HL-60/S4 treated with retinoic acid at 250 ng/mL for 4 days and 3 days (cell line): ENCODE measurements at regions not wholly inside any gene's neighbourhood (a gene's known extent, or its start where the extent isn't known, plus 50 kb on each side); places are given as distances from the start of the nearest gene placed in this dataset.

Source experiments
- in situ Hi-C: fragments of 300-500 bp; cut with MboI; formaldehyde crosslinking; loops from 2 replicates; pipeline ENCODE4 v1.7.0; 2022; ENCODE audit warnings: low sequenced_read_pairs

- in situ Hi-C loops: no loop called here
These were observed 111.7 kb downstream of the MYCN start for GRCh38 chr2:16051841-16052564.

DNA sequence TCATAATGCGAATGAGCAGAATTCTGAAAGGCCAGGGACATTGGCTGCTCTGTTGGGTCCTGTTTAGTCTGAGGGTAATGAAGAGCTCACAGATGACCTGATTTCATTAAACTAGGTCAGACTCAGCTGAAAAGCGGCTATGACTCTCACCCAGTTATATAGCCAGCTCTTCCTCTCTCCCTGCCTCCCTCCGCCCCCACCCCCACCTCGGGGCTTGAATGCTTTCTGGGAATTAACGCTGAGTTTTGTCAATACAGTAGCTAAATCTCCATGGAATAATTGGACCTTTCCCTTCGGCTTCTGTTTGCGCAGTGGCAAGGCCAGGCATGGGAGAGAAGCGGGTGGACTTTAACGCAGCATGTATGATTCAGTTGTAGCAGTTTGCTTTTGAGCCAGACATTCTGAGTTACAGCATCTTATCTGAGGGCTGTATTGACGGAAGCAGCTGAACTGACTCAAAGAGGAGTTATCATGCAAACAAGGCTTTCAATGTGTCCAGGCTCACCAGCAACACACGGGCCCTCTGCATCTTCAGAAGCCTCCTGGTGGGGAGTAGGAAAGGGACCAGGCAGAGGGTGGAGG, 110.6 kb downstream of the MYCN start:
- in situ Hi-C loops: no loop called here

DNA sequence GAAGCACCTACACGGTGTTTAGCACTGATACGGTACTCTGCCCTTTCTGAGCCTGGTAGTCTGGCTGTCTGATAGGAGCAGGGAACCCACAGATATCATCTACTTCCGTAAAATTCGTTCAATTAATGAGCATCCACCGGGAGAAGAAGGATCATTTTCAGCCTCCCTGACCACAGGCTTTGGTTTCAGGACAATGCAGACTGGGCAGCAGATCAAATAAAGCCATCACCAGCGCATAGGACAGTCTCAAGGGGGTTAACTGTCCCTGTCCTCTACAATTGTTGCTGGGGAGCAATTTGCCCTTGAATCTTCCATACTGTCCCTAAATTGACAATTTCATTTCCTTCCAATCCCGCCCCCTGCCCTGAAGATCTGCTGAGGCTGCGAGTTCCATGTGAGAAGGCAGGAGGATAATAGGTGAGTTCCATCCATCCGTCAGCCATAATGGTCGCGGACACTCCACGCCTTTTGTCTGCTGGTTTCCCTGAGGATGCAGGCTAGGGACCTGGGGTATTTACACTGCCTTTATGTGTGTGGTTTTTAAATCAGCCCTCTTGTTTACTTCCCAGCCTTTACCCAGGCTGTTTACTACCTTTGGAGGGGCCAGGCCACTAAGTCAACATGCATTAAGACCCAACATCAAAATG, 110.0 kb downstream of the MYCN start:
- in situ Hi-C loops: no loop called here

GRCh38 chr2:16049406-16049805, 109.1 kb downstream of the MYCN start:
- in situ Hi-C loops: no loop called here

- in situ Hi-C loops: no loop called here
These were observed 108.1 kb downstream of the MYCN start for GRCh38 chr2:16048466-16048865.

- in situ Hi-C loops: no loop called here
These were observed 107.4 kb downstream of the MYCN start for GRCh38 chr2:16047701-16048100.

GRCh38 chr2:16046649-16047048, 106.3 kb downstream of the MYCN start:
- in situ Hi-C loops: no loop called here

DNA sequence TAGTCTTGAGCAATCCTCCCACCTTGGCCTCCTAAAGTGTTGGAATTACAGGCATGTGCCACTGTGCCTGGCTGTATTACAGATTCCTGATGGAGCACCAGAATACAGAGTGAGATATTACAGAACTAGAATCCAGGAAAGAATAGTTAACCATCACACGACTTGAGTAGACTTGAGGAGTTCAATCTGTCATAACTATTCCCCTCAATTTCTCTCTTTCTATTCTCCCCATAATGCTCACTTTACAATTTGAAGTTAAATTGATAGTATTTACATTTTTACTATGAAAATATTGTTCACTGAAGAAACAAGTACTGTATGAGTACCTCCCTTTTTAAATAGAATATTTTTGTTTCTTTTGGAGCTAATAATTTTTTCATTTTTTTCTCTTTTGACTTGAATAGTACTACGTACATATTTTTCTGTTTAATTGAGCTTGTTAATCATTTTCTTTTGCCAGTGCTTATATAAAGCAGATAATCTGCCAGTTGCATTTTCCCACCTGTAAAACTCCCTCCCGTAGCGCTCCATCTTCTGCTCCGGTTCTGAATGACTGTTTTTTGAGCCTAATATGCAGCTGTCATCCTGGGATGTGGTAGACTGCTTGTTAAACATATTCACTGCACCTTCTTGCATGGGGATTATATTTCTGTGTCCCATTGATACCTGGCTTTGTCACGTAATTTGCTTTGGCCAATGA, 105.5 kb downstream of the MYCN start:
- in situ Hi-C loops: no loop called here

DNA sequence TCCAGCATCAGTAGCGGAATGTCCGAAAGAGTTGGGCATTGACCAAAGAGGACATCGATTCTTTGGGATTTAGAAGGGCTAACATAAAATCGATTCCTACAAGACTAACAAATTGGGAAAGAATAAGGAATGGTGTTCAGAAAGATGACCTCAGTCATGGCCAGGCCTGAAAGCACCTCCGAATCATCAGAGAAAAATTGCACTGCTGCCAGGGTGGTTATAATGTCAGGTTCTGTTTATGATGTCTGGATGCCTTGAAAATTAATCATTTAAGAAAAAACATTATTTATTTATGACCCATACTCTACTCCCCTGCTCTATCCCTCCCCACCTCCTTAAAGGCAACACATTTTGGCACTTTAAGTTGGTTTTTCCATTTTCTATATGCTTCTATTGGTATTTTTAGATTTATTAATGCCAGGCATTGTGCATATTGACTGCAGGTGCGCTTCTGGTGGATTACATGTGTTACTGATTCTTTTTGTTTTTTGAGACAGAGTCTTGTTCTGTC, 104.7 kb downstream of the MYCN start:
- in situ Hi-C loops: no loop called here

DNA sequence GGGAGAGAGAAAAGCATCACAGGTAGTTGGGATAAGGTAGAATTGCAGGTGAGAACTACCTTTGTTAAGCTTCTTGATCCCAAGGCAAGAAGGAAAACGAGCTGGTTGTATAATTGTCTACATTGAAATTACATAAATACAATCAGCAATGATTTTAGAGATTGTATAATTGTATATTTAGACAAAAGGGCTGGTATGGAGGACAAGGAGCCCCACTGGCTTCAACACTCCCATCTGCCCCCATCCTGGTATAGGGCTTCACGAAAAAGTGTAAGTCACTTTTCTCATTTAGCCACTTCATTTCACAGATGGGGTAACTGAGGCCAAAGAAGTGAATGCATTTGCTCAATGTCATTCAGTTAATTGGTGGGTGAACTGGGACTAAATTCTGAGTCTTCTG, 103.3 kb downstream of the MYCN start:
- in situ Hi-C loops: no loop called here

DNA sequence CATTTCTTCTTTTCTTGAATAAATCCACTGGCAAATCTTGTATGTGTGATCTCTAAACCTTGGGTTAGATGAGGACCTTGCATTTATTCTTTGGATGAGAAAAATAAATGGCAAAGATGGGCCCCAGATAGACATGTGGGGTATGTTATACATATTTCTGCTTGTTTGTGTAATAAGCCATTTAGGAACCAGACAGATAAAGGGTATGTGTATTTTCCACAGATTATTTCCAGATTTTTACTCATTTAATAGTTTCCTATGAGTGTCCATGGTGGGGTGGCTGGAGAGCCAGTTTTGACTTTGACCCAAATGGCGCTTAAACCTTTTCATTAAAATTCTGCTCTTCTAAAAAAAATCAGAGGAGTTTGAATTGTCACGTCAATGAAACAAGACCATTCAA, 102.8 kb downstream of the MYCN start:
- in situ Hi-C loops: no loop called here

DNA sequence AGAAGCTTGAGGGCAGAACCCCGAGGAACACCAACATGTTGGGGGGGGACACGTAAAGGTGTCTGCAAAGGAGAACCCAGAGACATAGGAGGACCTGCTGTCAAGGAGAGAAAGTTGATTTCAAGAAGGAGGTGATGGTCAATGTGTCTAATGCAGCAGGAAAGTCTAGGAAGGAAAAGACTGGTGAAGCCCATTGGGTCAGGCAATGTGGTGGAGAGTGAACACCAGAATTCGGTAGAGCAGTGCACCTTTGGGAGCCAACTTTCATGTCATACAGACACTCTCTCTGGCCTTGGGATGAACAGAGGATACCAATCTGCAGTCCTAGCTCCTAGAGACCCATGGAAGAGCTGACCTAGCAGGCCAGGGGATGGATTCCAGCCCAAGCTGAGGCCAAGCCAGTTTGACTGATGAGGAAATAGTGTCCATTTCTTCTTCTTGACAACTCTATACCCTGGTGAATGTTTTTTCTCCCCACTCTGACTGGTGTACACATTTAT, 101.9 kb downstream of the MYCN start:
- in situ Hi-C loops: no loop called here

DNA sequence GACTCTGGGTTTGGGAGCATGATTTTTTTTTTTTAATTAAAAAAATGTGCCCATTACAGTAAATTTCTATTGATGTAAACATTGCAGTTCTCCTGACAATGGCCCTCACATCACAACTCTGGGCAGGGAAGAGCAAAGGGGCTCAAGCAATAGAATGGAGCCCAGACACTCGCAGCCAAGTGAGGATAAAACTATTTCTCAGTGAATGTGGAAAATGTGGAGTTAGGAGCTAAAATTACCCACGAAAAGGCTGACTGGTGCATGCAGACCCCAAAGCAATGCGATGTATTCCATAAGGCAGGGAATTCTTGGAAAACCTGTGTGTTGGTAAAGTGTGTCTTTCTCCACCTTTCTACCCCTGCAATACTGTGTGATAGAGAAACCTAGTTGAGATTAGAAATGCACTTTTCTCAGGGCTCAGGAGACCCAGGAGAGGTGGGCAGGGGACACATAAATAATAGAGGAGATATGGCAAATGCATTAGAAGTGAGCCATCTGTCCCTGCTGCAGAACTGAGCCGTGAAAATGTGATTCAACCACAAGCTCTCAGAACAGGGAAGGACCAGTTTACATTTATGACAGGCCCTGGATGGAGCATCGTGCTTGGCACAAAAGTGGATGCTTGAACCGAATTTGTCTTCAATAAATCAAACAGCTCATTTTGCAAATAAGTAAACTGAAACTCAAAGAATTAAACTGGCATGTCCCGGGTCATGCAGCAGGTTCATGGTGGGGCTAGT, 100.1 kb downstream of the MYCN start:
- in situ Hi-C loops: no loop called here

DNA sequence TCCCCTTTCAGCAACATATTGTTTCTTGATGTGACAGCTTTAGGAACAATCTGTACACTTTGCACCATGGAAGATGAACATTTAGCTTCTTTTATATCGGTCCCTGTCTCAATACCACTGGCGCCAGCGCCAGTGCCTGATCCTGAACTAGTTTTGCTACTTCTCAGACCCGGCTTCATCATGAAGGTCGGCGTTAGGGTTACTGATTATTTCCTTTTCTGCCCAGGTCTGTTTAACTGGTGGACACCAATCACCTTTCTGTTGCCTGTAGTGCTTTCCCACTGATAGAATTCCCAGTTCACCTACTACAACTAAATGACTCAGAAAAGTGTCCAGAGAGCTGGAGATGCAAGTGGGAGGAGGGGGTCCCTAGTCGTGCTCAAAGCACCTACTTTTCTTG, 99.5 kb downstream of the MYCN start:
- in situ Hi-C loops: no loop called here

- in situ Hi-C loops: no loop called here
These were observed 98.7 kb downstream of the MYCN start for GRCh38 chr2:16039055-16039454.

GRCh38 chr2:16038621-16039020, 98.3 kb downstream of the MYCN start:
- in situ Hi-C loops: no loop called here

DNA sequence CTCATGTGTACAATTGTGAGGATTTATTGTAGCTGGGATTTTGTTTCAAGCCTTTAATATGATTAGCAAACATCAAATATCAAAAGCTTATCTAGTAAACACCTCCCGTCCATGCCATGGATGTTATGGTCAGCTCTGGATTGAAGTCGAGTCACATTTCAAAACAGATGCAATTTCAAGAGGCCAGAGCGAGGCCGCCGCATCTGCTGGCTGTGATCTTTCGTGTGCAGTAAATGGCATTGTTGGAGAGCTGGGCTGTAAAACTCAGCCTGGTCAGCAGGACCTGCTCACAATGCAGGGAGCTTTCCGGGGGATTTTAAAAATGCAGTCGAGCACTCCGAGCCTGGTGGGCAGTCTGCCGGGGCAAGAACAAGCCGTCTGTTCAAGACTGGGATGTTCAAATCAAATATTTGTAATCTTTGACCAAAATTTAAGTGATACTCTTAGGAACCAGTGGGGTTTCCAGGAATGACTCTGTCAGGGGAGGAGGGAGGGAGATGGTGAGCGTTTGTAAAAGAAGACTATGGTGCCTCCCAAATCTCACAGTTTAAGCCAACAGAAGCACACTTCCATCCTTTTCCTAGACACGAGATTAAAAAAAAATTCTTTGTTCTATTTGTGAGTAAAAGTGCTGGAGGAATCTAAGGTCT, 97.6 kb downstream of the MYCN start:
- in situ Hi-C loops: no loop called here

- in situ Hi-C loops: no loop called here
These were observed 96.6 kb downstream of the MYCN start for GRCh38 chr2:16036951-16037350.

GRCh38 chr2:16035747-16036745, 95.7 kb downstream of the MYCN start:
- in situ Hi-C loops: no loop called here
